IMR-90 (cell line): ENCODE measurements at regions not wholly inside any gene's neighbourhood (a gene's known extent, or its start where the extent isn't known, plus 50 kb on each side); places are given as distances from the start of the nearest gene placed in this dataset.

ENCODE experiments used
- ATAC-seq: fragments of 200-7000 bp; cut with Tn5 transposase; 2 replicates; pipeline ENCODE4 v1.9.1; 2020; ENCODE audit warnings: low read depth, mild to moderate bottlenecking, moderate library complexity
- BruUV-seq: library from RNA; stranded (reverse); fragments of 400-500 nt; replicated peaks from 2 replicates; lab custom pipeline; 2021; lab: Mats Ljungman, UMichigan
- CTCF ChIA-PET: fragments of 300-600 bp; formaldehyde crosslinking; extraction: SDS; loops from one replicate; lab custom pipeline; 2021; ENCODE audit warnings: antibody characterized with exemption; lab: Yijun Ruan, JAX
- POLR2A ChIA-PET: fragments of 300-600 bp; sonication (Branson Sonifier 250); formaldehyde crosslinking; loops from one replicate; lab custom pipeline; 2022; ENCODE audit warnings: antibody characterized with exemption; ENCODE audit not compliant: unreplicated experiment; lab: Charles Lee
- DNase-seq: peaks from one replicate; pipeline ENCODE4 v3.0.0; 2013
- H2AFZ ChIP-seq: replicated peaks from 2 replicates; pipeline ENCODE3; 2013; ENCODE audit warnings: low read length, mild to moderate bottlenecking; ENCODE audit not compliant: poor library complexity
- H2AK5ac ChIP-seq: 2 replicates; pipeline ENCODE4 v1.6.1; 2013; ENCODE audit warnings: low read depth, low read length, inconsistent platforms
- H2AK9ac ChIP-seq: replicated peaks from 2 replicates; pipeline ENCODE3; 2013; ENCODE audit warnings: mild to moderate bottlenecking, low read depth, low read length, moderate library complexity; ENCODE audit not compliant: poor library complexity
- H2BK120ac ChIP-seq: 2 replicates; pipeline ENCODE4 v1.6.1; 2013; ENCODE audit warnings: low read depth, low read length, inconsistent platforms
- H2BK15ac ChIP-seq: 3 replicates; pipeline ENCODE4 v1.6.1; 2013; ENCODE audit warnings: low read depth, low read length, inconsistent platforms
- H2BK20ac ChIP-seq: 2 replicates; pipeline ENCODE4 v1.6.1; 2013; ENCODE audit warnings: low read depth, mild to moderate bottlenecking, inconsistent platforms, low read length, moderate library complexity
- H2BK5ac ChIP-seq: 2 replicates; pipeline ENCODE4 v1.6.1; 2013; ENCODE audit warnings: mild to moderate bottlenecking, low read depth, low read length, inconsistent platforms; ENCODE audit not compliant: poor library complexity, severe bottlenecking
- H3K14ac ChIP-seq: replicated peaks from 2 replicates; pipeline ENCODE4 v1.6.1; 2013; ENCODE audit warnings: low read depth, low read length, inconsistent platforms
- H3K18ac ChIP-seq: 2 replicates; pipeline ENCODE4 v1.6.1; 2013; ENCODE audit warnings: low read depth, low read length, control low read depth
- H3K23ac ChIP-seq: 2 replicates; pipeline ENCODE4 v1.6.1; 2013; ENCODE audit warnings: low read depth, low read length, inconsistent platforms
- H3K27ac ChIP-seq: 2 replicates; pipeline ENCODE4 v1.5.1; 2013; ENCODE audit warnings: mild to moderate bottlenecking, control low read depth, low read length; ENCODE audit not compliant: insufficient read depth
- H3K27me3 ChIP-seq: 2 replicates; pipeline ENCODE4 v1.6.1; 2013; ENCODE audit warnings: low read length; ENCODE audit not compliant: control insufficient read depth, insufficient read depth
- H3K36me3 ChIP-seq: 2 replicates; pipeline ENCODE4 v1.6.1; 2013; ENCODE audit warnings: low read length, mixed read lengths; ENCODE audit not compliant: control insufficient read depth, insufficient read depth
- H3K4ac ChIP-seq: 2 replicates; pipeline ENCODE4 v1.6.1; 2013; ENCODE audit warnings: low read depth, low read length, inconsistent platforms
- H3K4me1 ChIP-seq: 2 replicates; pipeline ENCODE4 v1.6.1; 2013; ENCODE audit warnings: low read length, mixed read lengths; ENCODE audit not compliant: control insufficient read depth, insufficient read depth
- H3K4me2 ChIP-seq: 2 replicates; pipeline ENCODE4 v1.6.1; 2013; ENCODE audit warnings: low read depth, mild to moderate bottlenecking, control low read depth, low read length, moderate library complexity
- H3K4me3 ChIP-seq: 2 replicates; pipeline ENCODE4 v1.5.1; 2013; ENCODE audit warnings: low read depth, mild to moderate bottlenecking, control low read depth, low read length, moderate library complexity; ENCODE audit not compliant: insufficient read depth
- H3K56ac ChIP-seq: 2 replicates; pipeline ENCODE4 v1.6.1; 2013; ENCODE audit warnings: low read length, inconsistent platforms; ENCODE audit not compliant: insufficient read depth; ENCODE audit errors: extremely low read depth
- H3K79me1 ChIP-seq, 2 experiments: 2 replicates each; pipeline ENCODE4 v1.6.1; 2013; ENCODE audit warnings: low read length in 2 of 2, inconsistent platforms in 1 of 2, low read depth in 1 of 2
- H3K9ac ChIP-seq: 2 replicates; pipeline ENCODE4 v1.6.1; 2013; ENCODE audit warnings: low read depth, low read length, control low read depth
- H3K9me1 ChIP-seq: 2 replicates; pipeline ENCODE4 v1.6.1; 2013; ENCODE audit warnings: low read length, inconsistent platforms; ENCODE audit not compliant: insufficient read depth
- H3K9me3 ChIP-seq: 2 replicates; pipeline ENCODE4 v1.6.1; 2013; ENCODE audit warnings: low read length; ENCODE audit not compliant: control insufficient read depth, insufficient read depth
- H4K20me1 ChIP-seq: 2 replicates; pipeline ENCODE4 v1.6.1; 2013; ENCODE audit warnings: low read length, inconsistent platforms; ENCODE audit not compliant: insufficient read depth
- H4K5ac ChIP-seq: 2 replicates; pipeline ENCODE4 v1.6.1; 2013; ENCODE audit warnings: mild to moderate bottlenecking, low read depth, low read length, control low read depth
- H4K8ac ChIP-seq, 2 experiments: 2 replicates each; pipeline ENCODE4 v1.6.1; 2013; ENCODE audit warnings: low read depth in 2 of 2, low read length in 2 of 2, control low read depth in 1 of 2, inconsistent platforms in 1 of 2
- H4K91ac ChIP-seq: 2 replicates; pipeline ENCODE4 v1.6.1; 2013; ENCODE audit warnings: low read depth, low read length, inconsistent platforms; ENCODE audit not compliant: insufficient read depth
- CHD1 ChIP-seq: IDR thresholded peaks from 2 replicates; pipeline ENCODE4 v1.6.1; 2012; ENCODE audit warnings: low read depth, low read length, improper control_type of control experiment
- FOS ChIP-seq: fragments of 150-350 bp; IDR thresholded peaks from 2 replicates; pipeline ENCODE4 v1.6.1; 2016; ENCODE audit warnings: low read depth, low read length
- MAFK ChIP-seq: IDR thresholded peaks from 2 replicates; pipeline ENCODE4 v1.6.1; 2012; ENCODE audit warnings: low read depth, low read length, improper control_type of control experiment
- MAZ ChIP-seq: IDR thresholded peaks from 2 replicates; pipeline ENCODE4 v1.6.1; 2012; ENCODE audit warnings: low read depth, mild to moderate bottlenecking, low read length, improper control_type of control experiment, moderate library complexity, borderline replicate concordance
- NFE2L2 ChIP-seq: fragments of 150-350 bp; IDR thresholded peaks from 2 replicates; pipeline ENCODE4 v1.6.1; 2016; ENCODE audit warnings: low read depth, mild to moderate bottlenecking, low read length
- RAD21 ChIP-seq: IDR thresholded peaks from 2 replicates; pipeline ENCODE4 v1.6.1; 2012; ENCODE audit warnings: low read length, improper control_type of control experiment
- WGBS, 2 experiments: methylation state at CpG; one replicate each; pipeline versions ENCODE4 v1.1.5 to v1.1.7; 2013; ENCODE audit warnings: missing lambda C conversion rate in 2 of 2; ENCODE audit not compliant: insufficient read length in 1 of 2; ENCODE audit errors: extremely low coverage in 2 of 2; 5-methylcytosine and 5-hydroxymethylcytosine counted together
- dilution Hi-C: fragments of 300-500 bp; cut with HindIII; formaldehyde crosslinking; loops from one replicate; pipeline ENCODE4 v1.14.3; 2018; ENCODE audit warnings: low sequenced_read_pairs; ENCODE audit not compliant: unreplicated experiment
- in situ Hi-C: fragments of 300-500 bp; cut with MboI; formaldehyde crosslinking; loops from 3 replicates; pipeline ENCODE4 v1.14.3; 2019; ENCODE audit warnings: low sequenced_read_pairs, inconsistent platforms, mixed read lengths
- intact Hi-C: fragments of 100-400 bp; cut with micrococcal nuclease; formaldehyde crosslinking; loops from 2 replicates; pipeline ENCODE4 v1.10.0; 2022
- TF ChIP-seq, protein P1 (sequence below): fragments of 150-350 bp; IDR thresholded peaks from 2 replicates; pipeline ENCODE4 v1.6.1; 2017; ENCODE audit warnings: mild to moderate bottlenecking, antibody characterized with exemption, low read length, low read depth

DNA sequence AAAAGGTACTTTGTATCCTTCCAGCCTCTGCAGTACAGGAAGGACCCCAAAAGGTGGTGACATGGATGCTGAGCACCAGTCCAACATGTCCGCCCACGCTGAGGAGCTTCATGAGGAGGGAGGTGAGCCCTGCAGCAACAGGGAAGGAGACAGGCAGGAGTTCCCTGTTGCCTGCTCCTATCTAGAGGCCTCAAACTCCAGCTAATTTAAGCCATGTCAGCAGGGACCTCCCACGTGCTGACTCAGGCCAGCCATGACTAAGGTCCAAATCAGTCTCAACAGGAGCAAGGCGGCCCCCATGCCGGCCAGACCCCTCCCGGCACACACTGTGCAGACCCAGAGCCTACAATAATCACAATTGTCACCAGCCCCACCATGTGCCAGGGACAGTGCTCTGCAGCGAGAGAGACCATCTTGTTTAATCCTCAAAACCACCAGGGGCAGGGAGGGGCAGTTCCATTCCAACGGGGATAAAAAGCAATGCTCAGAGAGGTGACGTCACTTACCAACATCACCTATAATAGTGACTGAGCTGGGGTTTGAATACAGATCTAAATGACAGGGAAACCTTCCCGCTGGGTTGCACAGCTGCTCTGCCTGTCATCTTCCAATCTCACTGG lies 54.5 kb upstream of the GATA2 start:
- Histone ChIP-seq H3K27ac (no peak overlapping the region; the same call in 1 of the 2 replicates), H2BK20ac (peak overlapping the region; percentile 73), H2AK5ac (peak overlapping the region; percentile 76), H2AFZ (peak overlapping the region; percentile 90), H2BK15ac (peak overlapping the region; percentile 88; the same call in 2 of the 3 replicates), H3K9ac (no peak overlapping the region), H3K23ac (peak overlapping the region; percentile 67; the same call in 1 of the 2 replicates), H3K27me3 (peaks cover 3% of the 10 kb centered on the region; the same call in 1 of the 2 replicates), H2AK9ac (no peak overlapping the region), H3K36me3 (no peaks in the 10 kb centered on the region), H4K8ac (peak overlapping the region; percentile 14 to 89; a peak in 3 of 4 replicates), H3K4ac (peak overlapping the region; percentile 87), H3K9me3 (peaks cover 8% of the 10 kb centered on the region), H4K20me1 (no peaks in the 10 kb centered on the region), H3K4me2 (no peak overlapping the region), H3K4me3 (no peak overlapping the region), H4K91ac (peak overlapping the region; percentile 56), H4K5ac (peak overlapping the region; percentile 62), H2BK120ac (peak overlapping the region; percentile 94), H3K79me1 (no peaks in the 10 kb centered on the region), H3K18ac (peak overlapping the region; percentile 31; the same call in 1 of the 2 replicates), H3K4me1 (peaks cover 22% of the 10 kb centered on the region), H3K14ac (peak overlapping the region; percentile 64), H2BK5ac (peak overlapping the region; percentile 35), H3K56ac (no peak overlapping the region), H3K9me1 (peaks cover 19% of the 10 kb centered on the region)
- ChIA-PET CTCF (no interaction called here), POLR2A (no interaction called here)
- in situ Hi-C loops (no loop called here), intact Hi-C loops (no loop called here), dilution Hi-C loops (no loop called here)
- TF ChIP-seq MAZ (peak; percentile 44; the same call in 1 of the 2 replicates), CHD1 (no peak), FOS (peak; percentile 16; the same call in 1 of the 2 replicates), NFE2L2 (no peak), MAFK (peak; percentile 89), RAD21 (no peak)
- TF ChIP-seq, protein P1, sequence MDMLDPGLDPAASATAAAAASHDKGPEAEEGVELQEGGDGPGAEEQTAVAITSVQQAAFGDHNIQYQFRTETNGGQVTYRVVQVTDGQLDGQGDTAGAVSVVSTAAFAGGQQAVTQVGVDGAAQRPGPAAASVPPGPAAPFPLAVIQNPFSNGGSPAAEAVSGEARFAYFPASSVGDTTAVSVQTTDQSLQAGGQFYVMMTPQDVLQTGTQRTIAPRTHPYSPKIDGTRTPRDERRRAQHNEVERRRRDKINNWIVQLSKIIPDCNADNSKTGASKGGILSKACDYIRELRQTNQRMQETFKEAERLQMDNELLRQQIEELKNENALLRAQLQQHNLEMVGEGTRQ = peak; percentile 55; the same call in 1 of the 2 replicates
- ATAC-seq (peak; percentile 65), DNase-seq (peak; percentile 67)
- 90% methylated on average over 2 of the region's 10 CpGs; no CpG with 5 or more reads in 1 of the 2 experiments for WGBS, 2 experiments
- no TSS peak for BruUV-seq
